GM23338 (cell line): ENCODE measurements at regions not wholly inside any gene's neighbourhood (a gene's known extent, or its start where the extent isn't known, plus 50 kb on each side); places are given as distances from the start of the nearest gene placed in this dataset.

ENCODE experiments used
- CTCF ChIP-seq, 2 experiments: fragments of 200-600 bp in 1 of 2; sonication (generic) in 1 of 2; conservative IDR thresholded peaks; 2 replicates each; pipeline versions ENCODE4 v1.5.1 to v1.6.1; 2016 to 2017; ENCODE audit warnings: antibody characterized with exemption in 2 of 2, low read depth in 2 of 2, mild to moderate bottlenecking in 2 of 2, moderate library complexity in 1 of 2
- EZH2 ChIP-seq: fragments of 200-600 bp; sonication (generic); IDR thresholded peaks from one replicate; pipeline ENCODE4 v1.8.0; 2017; ENCODE audit warnings: antibody characterized with exemption, mild to moderate bottlenecking, low read depth; ENCODE audit not compliant: unreplicated experiment
- EZH2phosphoT487 ChIP-seq: fragments of 200-600 bp; sonication (generic); IDR thresholded peaks from one replicate; pipeline ENCODE4 v1.8.1; 2018; ENCODE audit warnings: antibody characterized with exemption; ENCODE audit not compliant: unreplicated experiment
- POLR2AphosphoS5 ChIP-seq: IDR thresholded peaks from 2 replicates; pipeline ENCODE4 v1.6.1; 2016; ENCODE audit warnings: antibody characterized with exemption, low read depth
- STAT1 ChIP-seq: IDR thresholded peaks from one replicate; pipeline ENCODE4 v1.6.1; 2016; ENCODE audit warnings: antibody characterized with exemption; ENCODE audit not compliant: unreplicated experiment
- ZNF331 ChIP-seq: fragments of 250-450 bp; sonication (Bioruptor Pico); IDR thresholded peaks from 2 replicates; pipeline ENCODE4 v1.5.0; 2020; ENCODE audit warnings: low read depth, mild to moderate bottlenecking, moderate library complexity
- TF ChIP-seq, protein P1 (sequence below): IDR thresholded peaks from one replicate; pipeline ENCODE4 v1.6.1; 2018; ENCODE audit warnings: antibody characterized with exemption; ENCODE audit not compliant: unreplicated experiment

DNA sequence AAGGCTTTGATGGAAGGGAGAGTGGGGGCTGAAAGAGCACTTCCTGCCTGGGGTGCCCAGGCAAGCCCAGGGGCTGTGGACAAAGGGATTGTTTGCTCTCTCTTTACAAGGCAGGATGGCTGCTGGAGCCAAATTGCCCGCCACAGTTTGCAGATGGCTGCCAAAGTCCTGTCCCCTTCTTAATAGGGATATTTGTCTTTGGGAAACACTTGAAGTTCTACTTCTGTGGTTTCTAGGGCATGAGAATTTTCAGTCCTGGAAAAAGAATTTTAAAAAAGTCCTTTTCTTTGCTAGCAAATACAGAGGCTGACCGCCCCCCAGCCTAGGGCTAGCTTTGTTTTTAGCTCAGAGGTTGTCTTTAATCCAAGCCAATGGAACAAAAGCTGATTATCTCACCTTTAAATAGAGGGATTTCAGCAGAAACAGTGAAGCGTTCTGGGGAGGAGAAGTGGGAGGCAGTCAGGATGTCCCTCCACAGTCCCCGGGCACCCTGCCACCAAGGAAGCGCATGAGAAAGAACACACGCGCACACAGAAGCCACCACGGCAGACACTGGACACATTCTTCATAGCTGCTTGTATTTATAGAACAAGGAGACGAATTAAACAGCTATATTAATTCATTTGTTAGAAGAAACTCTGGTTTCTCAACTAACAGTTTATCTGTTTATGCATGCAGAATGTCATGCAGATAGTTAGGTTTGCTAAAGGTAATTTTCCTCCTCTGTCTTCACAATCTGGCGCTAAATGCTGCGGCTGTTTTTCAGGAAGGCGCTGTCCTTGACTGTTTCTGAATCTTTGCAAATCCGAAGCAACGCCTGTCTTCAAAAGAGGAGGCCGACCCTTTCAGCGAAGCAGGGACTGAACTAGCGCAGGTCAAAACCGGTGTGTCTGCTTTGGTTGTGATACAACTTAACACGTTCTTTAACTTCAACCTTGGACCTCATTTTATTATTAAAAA lies 736.9 kb downstream of the QKI start:
- TF ChIP-seq CTCF (conservative IDR thresholded peaks at IDR 0.05; ENCODE audit: low read depth in 2 of 2): no peak
- TF ChIP-seq EZH2: no peak
- no peak for TF ChIP-seq EZH2phosphoT487
- TF ChIP-seq, protein P1, sequence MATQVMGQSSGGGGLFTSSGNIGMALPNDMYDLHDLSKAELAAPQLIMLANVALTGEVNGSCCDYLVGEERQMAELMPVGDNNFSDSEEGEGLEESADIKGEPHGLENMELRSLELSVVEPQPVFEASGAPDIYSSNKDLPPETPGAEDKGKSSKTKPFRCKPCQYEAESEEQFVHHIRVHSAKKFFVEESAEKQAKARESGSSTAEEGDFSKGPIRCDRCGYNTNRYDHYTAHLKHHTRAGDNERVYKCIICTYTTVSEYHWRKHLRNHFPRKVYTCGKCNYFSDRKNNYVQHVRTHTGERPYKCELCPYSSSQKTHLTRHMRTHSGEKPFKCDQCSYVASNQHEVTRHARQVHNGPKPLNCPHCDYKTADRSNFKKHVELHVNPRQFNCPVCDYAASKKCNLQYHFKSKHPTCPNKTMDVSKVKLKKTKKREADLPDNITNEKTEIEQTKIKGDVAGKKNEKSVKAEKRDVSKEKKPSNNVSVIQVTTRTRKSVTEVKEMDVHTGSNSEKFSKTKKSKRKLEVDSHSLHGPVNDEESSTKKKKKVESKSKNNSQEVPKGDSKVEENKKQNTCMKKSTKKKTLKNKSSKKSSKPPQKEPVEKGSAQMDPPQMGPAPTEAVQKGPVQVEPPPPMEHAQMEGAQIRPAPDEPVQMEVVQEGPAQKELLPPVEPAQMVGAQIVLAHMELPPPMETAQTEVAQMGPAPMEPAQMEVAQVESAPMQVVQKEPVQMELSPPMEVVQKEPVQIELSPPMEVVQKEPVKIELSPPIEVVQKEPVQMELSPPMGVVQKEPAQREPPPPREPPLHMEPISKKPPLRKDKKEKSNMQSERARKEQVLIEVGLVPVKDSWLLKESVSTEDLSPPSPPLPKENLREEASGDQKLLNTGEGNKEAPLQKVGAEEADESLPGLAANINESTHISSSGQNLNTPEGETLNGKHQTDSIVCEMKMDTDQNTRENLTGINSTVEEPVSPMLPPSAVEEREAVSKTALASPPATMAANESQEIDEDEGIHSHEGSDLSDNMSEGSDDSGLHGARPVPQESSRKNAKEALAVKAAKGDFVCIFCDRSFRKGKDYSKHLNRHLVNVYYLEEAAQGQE: no peak
- no peak for TF ChIP-seq POLR2AphosphoS5
- TF ChIP-seq ZNF331 (CRISPR knock-in tag): no peak
- no peak for TF ChIP-seq STAT1
